ENCODE measurements at regions not wholly inside any gene's neighbourhood (a gene's known extent, or its start where the extent isn't known, plus 50 kb on each side); places are given as distances from the start of the nearest gene placed in this dataset.
"Not testable (repeated sequence)": the region's sequence is repeated elsewhere in the genome, so short reads cannot be mapped to it uniquely, and the experiment has no call there.

DNA sequence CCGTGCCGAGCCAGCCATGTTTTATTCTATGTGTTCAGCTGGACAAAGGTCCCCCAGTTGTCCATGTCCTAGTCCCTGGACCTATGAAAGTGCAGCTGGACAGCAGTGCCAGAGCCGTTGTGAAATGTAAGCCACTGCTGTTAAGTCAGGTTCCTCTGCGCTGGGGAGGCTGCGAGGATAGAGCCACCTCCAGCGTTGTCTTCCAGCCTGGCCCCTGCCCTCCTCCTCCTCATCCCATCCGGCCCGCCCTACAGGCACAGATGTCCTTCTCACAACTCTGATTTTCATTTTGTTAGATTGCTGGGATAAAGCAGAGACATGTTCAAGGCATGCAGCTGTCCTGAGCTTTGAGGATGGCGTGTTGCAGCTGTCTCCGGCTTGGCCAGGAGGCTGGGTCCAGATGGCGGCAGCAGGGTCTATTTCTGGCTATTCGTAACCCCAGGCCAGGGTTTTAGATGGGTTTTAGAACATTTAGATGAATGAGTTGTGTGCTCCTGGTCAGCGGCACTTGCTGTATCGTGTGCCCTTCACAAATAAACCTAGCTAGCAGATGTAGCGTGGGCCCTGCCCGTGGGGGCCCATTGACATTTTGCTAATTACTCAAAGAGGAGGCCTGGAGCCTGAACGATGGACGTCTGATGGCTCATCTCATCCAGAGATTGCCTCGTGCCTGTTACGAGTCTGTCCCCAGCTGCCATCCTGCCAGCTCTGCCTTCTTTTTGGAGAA is 185.7 kb downstream of the LAT start:
- H3K79me2 ChIP-seq (replicated peaks; ENCODE audit: insufficient read depth, low read length); H3K27ac ChIP-seq (ENCODE audit: low read length); H3K9me2 ChIP-seq (ENCODE audit: insufficient read depth, low read length); H3K27me3 ChIP-seq (ENCODE audit: insufficient read depth, low read depth, low read length); H3F3A ChIP-seq (ENCODE audit: insufficient read depth, low read length, poor library complexity, severe bottlenecking); H3K4me3 ChIP-seq (ENCODE audit: low read length); H4K20me1 ChIP-seq (ENCODE audit: insufficient read depth); H2AFZ ChIP-seq (ENCODE audit: low read depth, low read length); H3K36me3 ChIP-seq (ENCODE audit: insufficient read depth, low read length); H3K9ac ChIP-seq (ENCODE audit: low read length); H3K9me3 ChIP-seq (ENCODE audit: low read length); H3K4me2 ChIP-seq (ENCODE audit: low read length): not testable (repeated sequence)

DNA sequence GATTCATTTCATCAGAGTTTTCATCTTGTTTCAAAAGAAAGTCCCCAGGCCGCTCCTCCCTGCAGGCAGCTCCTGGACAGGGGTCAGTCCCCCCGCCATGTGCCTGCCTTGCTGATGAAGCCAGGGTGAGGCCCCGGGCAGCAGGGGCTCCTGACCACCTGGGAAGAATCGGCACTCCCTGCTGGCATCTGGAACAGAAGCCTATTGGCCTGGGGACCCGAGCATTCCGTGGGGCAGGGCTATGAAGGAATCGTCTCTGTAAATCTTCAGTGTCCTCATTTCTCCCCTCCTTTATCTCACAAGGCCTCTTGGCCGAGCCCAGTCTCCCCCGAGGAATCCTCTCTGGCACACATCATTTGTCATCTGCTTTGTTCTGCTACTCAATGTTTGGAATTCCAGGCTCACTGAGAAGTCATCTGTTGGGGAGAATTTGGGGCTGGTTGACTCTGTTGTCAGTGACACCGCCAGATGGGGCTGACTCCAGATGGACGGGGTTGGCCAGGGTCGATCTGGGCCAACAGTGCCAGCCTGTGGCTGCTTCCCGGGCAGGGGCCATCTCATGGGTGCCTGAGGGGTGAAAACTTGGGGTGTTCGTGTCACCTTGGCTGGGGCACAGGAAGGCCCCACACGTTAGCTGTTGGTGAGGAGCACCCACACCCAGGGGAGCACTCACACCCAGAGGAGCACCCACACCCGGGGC is 184.6 kb downstream of the LAT start:
- H3K27me3 ChIP-seq (ENCODE audit: insufficient read depth, low read depth, low read length); H3K27ac ChIP-seq (ENCODE audit: low read length); H3K9me3 ChIP-seq (ENCODE audit: low read length); H3K4me2 ChIP-seq (ENCODE audit: low read length); H3K36me3 ChIP-seq (ENCODE audit: insufficient read depth, low read length); H3K79me2 ChIP-seq (replicated peaks; ENCODE audit: insufficient read depth, low read length); H3K4me3 ChIP-seq (ENCODE audit: low read length); H4K20me1 ChIP-seq (ENCODE audit: insufficient read depth); H2AFZ ChIP-seq (ENCODE audit: low read depth, low read length); H3F3A ChIP-seq (ENCODE audit: insufficient read depth, low read length, poor library complexity, severe bottlenecking); H3K9me2 ChIP-seq (ENCODE audit: insufficient read depth, low read length); H3K9ac ChIP-seq (ENCODE audit: low read length): not testable (repeated sequence)

- H3K27me3 ChIP-seq (ENCODE audit: insufficient read depth, low read depth, low read length); H4K20me1 ChIP-seq (ENCODE audit: insufficient read depth); H3K9me2 ChIP-seq (ENCODE audit: insufficient read depth, low read length); H3K79me2 ChIP-seq (replicated peaks; ENCODE audit: insufficient read depth, low read length); H3K9ac ChIP-seq (ENCODE audit: low read length); H3K9me3 ChIP-seq (ENCODE audit: low read length); H3F3A ChIP-seq (ENCODE audit: insufficient read depth, low read length, poor library complexity, severe bottlenecking); H3K36me3 ChIP-seq (ENCODE audit: insufficient read depth, low read length); H2AFZ ChIP-seq (ENCODE audit: low read depth, low read length); H3K27ac ChIP-seq (ENCODE audit: low read length); H3K4me3 ChIP-seq (ENCODE audit: low read length); H3K4me2 ChIP-seq (ENCODE audit: low read length): not testable (repeated sequence)
These were observed 183.8 kb downstream of the LAT start for GRCh38 chr16:29168515-29169259.

DNA sequence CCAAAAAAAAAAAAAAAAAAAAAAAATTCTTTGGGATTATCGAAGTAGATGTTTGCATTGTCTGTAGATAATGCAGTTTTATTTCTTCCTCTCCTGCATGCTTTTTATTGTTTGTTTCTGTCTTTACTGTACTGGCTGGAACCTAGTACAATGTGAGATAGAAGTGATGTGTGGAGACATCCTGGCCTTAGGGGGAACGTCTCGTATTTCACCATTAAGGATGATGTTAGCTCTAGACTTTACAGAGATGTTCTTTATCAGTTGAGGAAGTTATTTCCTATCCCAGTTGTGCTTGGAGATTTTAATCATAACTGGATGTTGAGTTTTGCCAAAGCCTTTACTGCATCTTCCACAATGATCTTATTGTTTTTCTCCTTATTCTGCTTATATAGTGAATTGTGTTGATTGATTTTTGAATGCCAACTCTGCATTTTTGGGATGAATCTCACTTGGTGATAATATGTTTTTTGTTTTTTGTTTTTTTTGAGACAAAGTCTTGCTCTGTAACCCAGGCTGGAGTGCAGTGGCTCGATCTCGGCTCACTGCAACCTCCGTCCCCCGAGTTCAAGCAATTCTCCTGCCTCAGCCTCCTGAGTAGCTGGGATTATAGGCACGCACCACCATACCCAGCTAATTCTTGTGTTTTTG is 179.7 kb downstream of the LAT start:
- H3F3A ChIP-seq (ENCODE audit: insufficient read depth, low read length, poor library complexity, severe bottlenecking); H3K4me2 ChIP-seq (ENCODE audit: low read length); H4K20me1 ChIP-seq (ENCODE audit: insufficient read depth); H3K9me2 ChIP-seq (ENCODE audit: insufficient read depth, low read length); H2AFZ ChIP-seq (ENCODE audit: low read depth, low read length); H3K9ac ChIP-seq (ENCODE audit: low read length); H3K79me2 ChIP-seq (replicated peaks; ENCODE audit: insufficient read depth, low read length); H3K27ac ChIP-seq (ENCODE audit: low read length); H3K27me3 ChIP-seq (ENCODE audit: insufficient read depth, low read depth, low read length); H3K9me3 ChIP-seq (ENCODE audit: low read length); H3K36me3 ChIP-seq (ENCODE audit: insufficient read depth, low read length); H3K4me3 ChIP-seq (ENCODE audit: low read length): not testable (repeated sequence)

DNA sequence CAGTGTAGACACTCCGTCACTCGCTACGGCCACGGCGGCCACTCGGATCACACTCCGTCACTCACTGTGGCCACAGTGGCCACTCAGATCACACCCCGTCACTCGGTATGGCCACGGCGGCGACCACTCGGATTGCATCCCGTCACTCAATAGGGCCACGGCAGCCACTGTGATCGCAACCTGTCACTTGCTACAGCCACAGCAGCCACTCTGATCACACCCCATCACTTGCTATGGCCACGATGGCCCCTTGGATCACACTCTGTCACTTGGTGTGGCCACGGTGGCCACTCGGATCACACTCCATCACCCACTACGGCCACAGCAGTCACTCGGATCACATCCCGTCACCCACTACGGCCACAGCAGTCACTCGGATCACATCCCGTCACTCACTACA is 175.3 kb downstream of the LAT start:
- H3K27ac ChIP-seq (ENCODE audit: low read length); H3K9ac ChIP-seq (ENCODE audit: low read length); H2AFZ ChIP-seq (ENCODE audit: low read depth, low read length); H3K36me3 ChIP-seq (ENCODE audit: insufficient read depth, low read length); H3K27me3 ChIP-seq (ENCODE audit: insufficient read depth, low read depth, low read length); H3F3A ChIP-seq (ENCODE audit: insufficient read depth, low read length, poor library complexity, severe bottlenecking); H3K4me2 ChIP-seq (ENCODE audit: low read length); H3K9me2 ChIP-seq (ENCODE audit: insufficient read depth, low read length); H3K79me2 ChIP-seq (replicated peaks; ENCODE audit: insufficient read depth, low read length); H4K20me1 ChIP-seq (ENCODE audit: insufficient read depth); H3K4me3 ChIP-seq (ENCODE audit: low read length); H3K9me3 ChIP-seq (ENCODE audit: low read length): not testable (repeated sequence)

- not testable (repeated sequence) for H3F3A ChIP-seq (ENCODE audit: insufficient read depth, low read length, poor library complexity, severe bottlenecking); H3K4me3 ChIP-seq (ENCODE audit: low read length); H3K9ac ChIP-seq (ENCODE audit: low read length); H3K36me3 ChIP-seq (ENCODE audit: insufficient read depth, low read length); H3K9me2 ChIP-seq (ENCODE audit: insufficient read depth, low read length); H2AFZ ChIP-seq (ENCODE audit: low read depth, low read length); H3K27ac ChIP-seq (ENCODE audit: low read length); H4K20me1 ChIP-seq (ENCODE audit: insufficient read depth); H3K4me2 ChIP-seq (ENCODE audit: low read length); H3K79me2 ChIP-seq (replicated peaks; ENCODE audit: insufficient read depth, low read length); H3K27me3 ChIP-seq (ENCODE audit: insufficient read depth, low read depth, low read length); H3K9me3 ChIP-seq (ENCODE audit: low read length)
These were observed 174.8 kb downstream of the LAT start for GRCh38 chr16:29159603-29160002.
